Islet precursor cell (in vitro differentiated cells): ENCODE measurements at regions not wholly inside any gene's neighbourhood (a gene's known extent, or its start where the extent isn't known, plus 50 kb on each side); places are given as distances from the start of the nearest gene placed in this dataset.
"Not testable (repeated sequence)": the region's sequence is repeated elsewhere in the genome, so short reads cannot be mapped to it uniquely, and the experiment has no call there.

Source experiments
- DNase-seq: peaks from one replicate; pipeline ENCODE4 v3.0.0-alpha.2; 2018

GRCh38 chr11:39668640-39669039 is 1790.8 kb downstream of the LRRC4C start:
- DNase-seq = peak; percentile 47

GRCh38 chr11:39664023-39664422 is 1795.4 kb downstream of the LRRC4C start:
- peak; percentile 53 for DNase-seq

GRCh38 chr11:39661890-39662289 is 1797.6 kb downstream of the LRRC4C start:
- no peak for DNase-seq

- peak; percentile 41 for DNase-seq
Measured at GRCh38 chr11:39651857-39652461, 1807.5 kb downstream of the LRRC4C start.

- DNase-seq = peak; percentile 46
Measured at GRCh38 chr11:39641751-39642150, 1817.7 kb downstream of the LRRC4C start.

- DNase-seq = no peak
Measured at GRCh38 chr11:39630365-39630764, 1829.1 kb downstream of the LRRC4C start.

- DNase-seq = no peak
Measured at GRCh38 chr11:39628311-39628710, 1831.1 kb downstream of the LRRC4C start.

GRCh38 chr11:39620309-39620708 is 1839.1 kb downstream of the LRRC4C start:
- DNase-seq = not testable (repeated sequence)

GRCh38 chr11:39617971-39618370 is 1841.5 kb downstream of the LRRC4C start:
- DNase-seq = no peak

GRCh38 chr11:39589391-39589790 is 1870.1 kb downstream of the LRRC4C start:
- no peak for DNase-seq

- no peak for DNase-seq
Measured at GRCh38 chr11:39586036-39586435, 1873.4 kb downstream of the LRRC4C start.

- no peak for DNase-seq
Measured at GRCh38 chr11:39571081-39571480, 1888.4 kb downstream of the LRRC4C start.

GRCh38 chr11:39570526-39570925 is 1888.9 kb downstream of the LRRC4C start:
- DNase-seq = no peak

GRCh38 chr11:39569789-39570188 is 1889.7 kb downstream of the LRRC4C start:
- DNase-seq = no peak

- DNase-seq = no peak
Measured at GRCh38 chr11:39542460-39542859, 1917.0 kb downstream of the LRRC4C start.

- peak; percentile 97 for DNase-seq
Measured at GRCh38 chr11:39541945-39542351, 1917.5 kb downstream of the LRRC4C start.

- DNase-seq = not testable (repeated sequence)
Measured at GRCh38 chr11:39536323-39536722, 1923.1 kb downstream of the LRRC4C start.
